ENCODE measurements at regions not wholly inside any gene's neighbourhood (a gene's known extent, or its start where the extent isn't known, plus 50 kb on each side); places are given as distances from the start of the nearest gene placed in this dataset.

- no peaks in the 10 kb centered on the region for H3K9me3 ChIP-seq (replicated peaks in 1 of 2; ENCODE audit: control insufficient read depth in 1 of 2, insufficient read depth in 1 of 2, low read length in 2 of 2)
- intact Hi-C loops (cut with micrococcal nuclease), result no loop called here
- peaks cover 0 to 6% (median 2%) of the 10 kb centered on the region in 3 donors for H3K27me3 Mint-ChIP-seq (ENCODE audit: low read depth in 3 of 3)
- no peak overlapping the region for H3K27ac Mint-ChIP-seq
- DNase-seq, result no peak
- H3K9ac ChIP-seq (ENCODE audit: insufficient read depth, low read length, poor library complexity, severe bottlenecking), result no peak overlapping the region
- 63% methylated on average over 1 of the region's 1 CpG for WGBS (ENCODE audit: insufficient coverage)
- no peak overlapping the region for H3K4me3 ChIP-seq (replicated peaks in 1 of 3; ENCODE audit: low read depth in 2 of 3, low read length in 3 of 3)
- no peaks in the 10 kb centered on the region for H4K20me1 ChIP-seq (ENCODE audit: insufficient read depth, low read length)
- TF ChIP-seq CTCF (IDR thresholded peaks at IDR 0.05), result no peak
- H2AFZ ChIP-seq (ENCODE audit: insufficient read depth, low read depth, low read length, poor library complexity, severe bottlenecking), result no peak overlapping the region
- no peaks in the 10 kb centered on the region for H3K79me2 ChIP-seq (ENCODE audit: insufficient read depth, low read length)
- H3K27me3 ChIP-seq (ENCODE audit: control insufficient read depth in 2 of 2, insufficient read depth in 2 of 2, low read length in 2 of 2), result no peaks in the 10 kb centered on the region
- H3K4me2 ChIP-seq (replicated peaks; ENCODE audit: extremely low read depth, low read length, poor library complexity, severe bottlenecking), result no peak overlapping the region
- no peaks in the 10 kb centered on the region for H3K4me1 ChIP-seq (ENCODE audit: control insufficient read depth in 1 of 2, insufficient read depth in 2 of 2, low read length in 2 of 2)
- H3K36me3 ChIP-seq (replicated peaks in 1 of 2; ENCODE audit: control insufficient read depth in 1 of 2, insufficient read depth in 2 of 2, low read length in 2 of 2), result no peaks in the 10 kb centered on the region
- H3K9me3 Mint-ChIP-seq, result no peaks in the 10 kb centered on the region
- no peaks in the 10 kb centered on the region for H3K36me3 Mint-ChIP-seq
- H3K27ac ChIP-seq (ENCODE audit: low read depth in 1 of 2, low read length in 2 of 2), result no peak overlapping the region
- H3K4me1 Mint-ChIP-seq, result peaks cover 10% of the 10 kb centered on the region
- H3K4me3 Mint-ChIP-seq, result no peak overlapping the region
These were observed 60.0 kb downstream of the RPL22L1 start for GRCh38 chr3:170809975-170810357.

- Histone ChIP-seq H3K27me3 (ENCODE audit: control insufficient read depth in 2 of 2, insufficient read depth in 2 of 2, low read length in 2 of 2) (no peaks in the 10 kb centered on the region), H4K20me1 (ENCODE audit: insufficient read depth, low read length) (no peaks in the 10 kb centered on the region), H3K27ac (ENCODE audit: low read depth in 1 of 2, low read length in 2 of 2) (no peak overlapping the region), H3K9ac (ENCODE audit: insufficient read depth, low read length, poor library complexity, severe bottlenecking) (no peak overlapping the region), H3K36me3 (replicated peaks in 1 of 2; ENCODE audit: control insufficient read depth in 1 of 2, insufficient read depth in 2 of 2, low read length in 2 of 2) (no peaks in the 10 kb centered on the region), H2AFZ (ENCODE audit: insufficient read depth, low read depth, low read length, poor library complexity, severe bottlenecking) (no peak overlapping the region), H3K4me3 (replicated peaks in 1 of 3; ENCODE audit: low read depth in 2 of 3, low read length in 3 of 3) (no peak overlapping the region), H3K4me1 (ENCODE audit: control insufficient read depth in 1 of 2, insufficient read depth in 2 of 2, low read length in 2 of 2) (no peaks in the 10 kb centered on the region), H3K79me2 (ENCODE audit: insufficient read depth, low read length) (no peaks in the 10 kb centered on the region), H3K9me3 (replicated peaks in 1 of 2; ENCODE audit: control insufficient read depth in 1 of 2, insufficient read depth in 1 of 2, low read length in 2 of 2) (no peaks in the 10 kb centered on the region), H3K4me2 (replicated peaks; ENCODE audit: extremely low read depth, low read length, poor library complexity, severe bottlenecking) (no peak overlapping the region)
- Mint-ChIP-seq H3K9me3 (no peaks in the 10 kb centered on the region), H3K4me1 (peaks cover 10% of the 10 kb centered on the region), H3K27me3 (ENCODE audit: low read depth in 3 of 3) (peaks cover 3 to 8% (median 3%) of the 10 kb centered on the region in 3 donors), H3K4me3 (no peak overlapping the region), H3K27ac (peak overlapping the region in 1 of 7 donors; percentile 15), H3K36me3 (no peaks in the 10 kb centered on the region)
- no peak for TF ChIP-seq CTCF (IDR thresholded peaks at IDR 0.05)
- intact Hi-C loops (cut with micrococcal nuclease), result no loop called here
- 43% methylated on average over 3 of the region's 14 CpGs for WGBS (ENCODE audit: insufficient coverage)
- DNase-seq, result no peak
These were observed 60.7 kb downstream of the RPL22L1 start for GRCh38 chr3:170809007-170809974.
